Loucy (cell line): ENCODE measurements at regions not wholly inside any gene's neighbourhood (a gene's known extent, or its start where the extent isn't known, plus 50 kb on each side); places are given as distances from the start of the nearest gene placed in this dataset.

Source experiments
- CTCF ChIP-seq: fragments of 200-600 bp; sonication (generic); conservative IDR thresholded peaks from 2 replicates; pipeline ENCODE4 v1.5.1; 2014; ENCODE audit warnings: mild to moderate bottlenecking, antibody characterized with exemption, low read length
- EZH2phosphoT487 ChIP-seq: fragments of 200-600 bp; IDR thresholded peaks from 2 replicates; pipeline ENCODE4 v1.6.1; 2018; ENCODE audit warnings: antibody characterized with exemption, mild to moderate bottlenecking, moderate library complexity, borderline replicate concordance

- TF ChIP-seq CTCF (peak; percentile 76), EZH2phosphoT487 (no peak)
Measured at GRCh38 chr14:81710232-81710845, 176.7 kb upstream of the SEL1L start.
